Fibroblast of pulmonary artery (primary cell): ENCODE measurements at regions not wholly inside any gene's neighbourhood (a gene's known extent, or its start where the extent isn't known, plus 50 kb on each side); places are given as distances from the start of the nearest gene placed in this dataset.

Experiments used
- DNase-seq: peaks from one replicate; pipeline ENCODE4 v3.0.0-alpha.2; 2010; ENCODE audit warnings: low read depth
- H3K4me3 ChIP-seq: replicated peaks from 2 replicates; pipeline ENCODE4 v1.5.1; 2011; ENCODE audit warnings: low read depth, mild to moderate bottlenecking, control low read depth, low read length, moderate library complexity
- CTCF ChIP-seq: IDR thresholded peaks from 2 replicates; pipeline ENCODE4 v1.5.1; 2011; ENCODE audit warnings: mild to moderate bottlenecking, control low read depth, low read length, inconsistent platforms; ENCODE audit errors: missing control alignments

DNA sequence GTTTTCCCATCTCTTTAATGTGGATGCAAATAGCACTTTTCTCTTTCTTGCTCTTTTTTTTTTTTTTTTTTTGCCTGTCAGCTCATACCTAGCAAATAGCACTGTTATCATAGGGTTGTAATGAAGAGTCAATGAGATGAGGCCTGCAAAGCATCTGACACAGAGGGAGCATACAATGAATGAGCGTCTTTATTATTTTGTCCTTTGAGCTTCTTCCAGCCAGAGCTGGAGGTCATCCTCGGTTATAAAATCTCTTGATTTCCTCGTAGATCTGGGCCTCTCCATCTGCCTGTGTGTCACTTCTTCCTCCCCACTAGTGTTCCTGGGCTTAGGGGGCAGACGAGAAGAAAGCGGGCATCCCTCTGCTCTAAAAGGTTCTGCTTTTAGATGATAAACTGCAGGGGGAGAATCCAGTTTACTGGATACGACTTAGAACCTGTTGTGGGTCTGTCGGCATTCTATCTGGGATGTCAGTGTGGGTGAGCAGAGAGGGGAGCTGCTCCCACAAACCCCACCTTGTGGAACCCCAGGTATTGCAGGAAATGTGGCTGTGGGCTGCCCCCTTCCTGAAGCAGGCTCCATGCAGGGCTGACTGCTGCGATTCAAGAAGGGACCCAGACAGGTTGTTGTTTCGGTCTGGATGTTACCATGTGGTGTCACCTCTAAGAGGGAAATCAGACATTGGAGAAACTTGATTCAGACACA lies 135.8 kb upstream of the GPR26 start:
- TF ChIP-seq CTCF = no peak
- H3K4me3 ChIP-seq = no peak overlapping the region
- no peak for DNase-seq

GRCh38 chr10:123535386-123535785 lies 130.8 kb upstream of the GPR26 start:
- no peak overlapping the region for H3K4me3 ChIP-seq
- TF ChIP-seq CTCF = no peak
- DNase-seq = no peak

GRCh38 chr10:123536176-123536845 lies 129.8 kb upstream of the GPR26 start:
- H3K4me3 ChIP-seq = no peak overlapping the region
- no peak for TF ChIP-seq CTCF

GRCh38 chr10:123537188-123537961 lies 128.8 kb upstream of the GPR26 start:
- TF ChIP-seq CTCF = no peak
- DNase-seq = no peak
- H3K4me3 ChIP-seq = no peak overlapping the region

More at GRCh38 chr10:123536176-123536845, 129.8 kb upstream of the GPR26 start:
- no peak for DNase-seq

GRCh38 chr10:123538401-123539320 lies 127.5 kb upstream of the GPR26 start:
- H3K4me3 ChIP-seq = no peak overlapping the region
- DNase-seq = no peak
- no peak for TF ChIP-seq CTCF

GRCh38 chr10:123544986-123545385 lies 121.2 kb upstream of the GPR26 start:
- no peak overlapping the region for H3K4me3 ChIP-seq
- TF ChIP-seq CTCF = no peak
- no peak for DNase-seq
